ENCODE measurements at regions not wholly inside any gene's neighbourhood (a gene's known extent, or its start where the extent isn't known, plus 50 kb on each side); places are given as distances from the start of the nearest gene placed in this dataset.

GRCh38 chr10:78995987-78996791, 72.6 kb upstream of the ZMIZ1 start:
- Mint-ChIP-seq H3K9me3 (no peaks in the 10 kb centered on the region), H3K36me3 (no peaks in the 10 kb centered on the region), H3K4me1 (ENCODE audit: low read depth) (peaks cover 3% of the 10 kb centered on the region), H3K4me3 (no peak overlapping the region), H3K27me3 (peaks cover 3% of the 10 kb centered on the region), H3K27ac (no peak overlapping the region)
- CTCF ChIA-PET, result no interaction called here
- intact Hi-C loops (cut with micrococcal nuclease), result no loop called here
- DNase-seq, result no peak
- POLR2A ChIA-PET, result no interaction called here

GRCh38 chr10:78996792-78997129, 72.0 kb upstream of the ZMIZ1 start:
- H3K27ac Mint-ChIP-seq, result no peak overlapping the region
- H3K4me3 Mint-ChIP-seq, result no peak overlapping the region
- ChIA-PET POLR2A (no interaction called here), CTCF (no interaction called here)
- intact Hi-C loops (cut with micrococcal nuclease), result no loop called here
- H3K9me3 Mint-ChIP-seq, result no peaks in the 10 kb centered on the region
- H3K27me3 Mint-ChIP-seq, result peaks cover 3% of the 10 kb centered on the region
- no peaks in the 10 kb centered on the region for H3K36me3 Mint-ChIP-seq
- no peak for DNase-seq
- no peaks in the 10 kb centered on the region for H3K4me1 Mint-ChIP-seq (ENCODE audit: low read depth)

DNA sequence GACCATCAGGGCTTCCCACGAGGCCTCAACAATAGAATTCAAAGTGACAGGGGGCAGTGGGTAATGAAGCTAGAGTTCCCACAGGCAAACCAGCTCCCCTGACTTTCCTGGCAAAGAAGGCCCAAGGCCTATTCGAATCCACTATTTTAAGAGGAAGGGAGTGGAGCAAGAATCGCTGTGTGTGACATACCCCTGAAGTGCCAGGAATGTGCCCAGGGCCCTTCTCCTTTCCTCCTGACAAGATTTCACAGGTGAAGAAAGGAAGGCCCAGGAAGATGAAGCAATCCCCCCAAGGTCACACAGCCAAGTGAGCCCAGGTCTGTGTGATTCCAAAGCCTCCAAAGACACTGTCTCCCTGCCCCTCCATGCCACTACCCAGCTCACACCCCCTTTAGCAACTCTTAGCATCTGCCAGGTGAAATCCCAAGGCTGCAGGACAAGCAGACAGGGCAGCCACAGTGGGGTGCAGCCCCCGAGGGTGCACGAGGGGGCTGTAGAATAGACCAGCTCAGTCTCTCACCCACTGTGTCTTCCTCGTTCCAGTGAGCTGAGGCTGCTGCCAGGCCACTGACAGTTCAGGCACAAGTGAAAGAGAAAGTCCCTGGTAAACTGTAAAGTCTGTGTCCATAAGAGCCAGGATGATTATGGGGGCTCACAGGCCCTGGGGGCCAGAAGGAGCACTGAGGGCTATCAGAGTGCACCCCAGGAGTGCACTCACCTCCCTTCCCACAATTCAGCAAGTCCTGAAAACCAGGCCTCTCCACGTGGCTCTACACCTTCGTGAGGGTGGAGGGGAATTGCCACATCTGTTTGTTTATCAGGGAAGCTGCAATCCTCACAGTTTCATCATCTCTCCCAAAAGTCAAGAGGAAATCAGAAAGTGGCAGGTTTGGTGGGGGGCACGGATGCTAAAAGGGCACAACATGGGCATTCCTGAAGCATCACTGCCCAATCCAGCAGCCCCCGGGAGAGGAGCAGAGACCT, 70.8 kb upstream of the ZMIZ1 start:
- CTCF ChIA-PET, result interaction anchor here (1.2 kb wide), 1 partner anchor 197 kb away, joined by 4 read pairs; no protein-coding TSS in a partner anchor
- DNase-seq, result no peak
- H3K36me3 Mint-ChIP-seq, result no peaks in the 10 kb centered on the region
- no peak overlapping the region for H3K4me3 Mint-ChIP-seq
- POLR2A ChIA-PET, result no interaction called here
- no peak overlapping the region for H3K27ac Mint-ChIP-seq
- no peaks in the 10 kb centered on the region for H3K9me3 Mint-ChIP-seq
- H3K27me3 Mint-ChIP-seq, result peaks cover 3% of the 10 kb centered on the region
- intact Hi-C loops (cut with micrococcal nuclease), result no loop called here
- H3K4me1 Mint-ChIP-seq (ENCODE audit: low read depth), result no peaks in the 10 kb centered on the region

DNA sequence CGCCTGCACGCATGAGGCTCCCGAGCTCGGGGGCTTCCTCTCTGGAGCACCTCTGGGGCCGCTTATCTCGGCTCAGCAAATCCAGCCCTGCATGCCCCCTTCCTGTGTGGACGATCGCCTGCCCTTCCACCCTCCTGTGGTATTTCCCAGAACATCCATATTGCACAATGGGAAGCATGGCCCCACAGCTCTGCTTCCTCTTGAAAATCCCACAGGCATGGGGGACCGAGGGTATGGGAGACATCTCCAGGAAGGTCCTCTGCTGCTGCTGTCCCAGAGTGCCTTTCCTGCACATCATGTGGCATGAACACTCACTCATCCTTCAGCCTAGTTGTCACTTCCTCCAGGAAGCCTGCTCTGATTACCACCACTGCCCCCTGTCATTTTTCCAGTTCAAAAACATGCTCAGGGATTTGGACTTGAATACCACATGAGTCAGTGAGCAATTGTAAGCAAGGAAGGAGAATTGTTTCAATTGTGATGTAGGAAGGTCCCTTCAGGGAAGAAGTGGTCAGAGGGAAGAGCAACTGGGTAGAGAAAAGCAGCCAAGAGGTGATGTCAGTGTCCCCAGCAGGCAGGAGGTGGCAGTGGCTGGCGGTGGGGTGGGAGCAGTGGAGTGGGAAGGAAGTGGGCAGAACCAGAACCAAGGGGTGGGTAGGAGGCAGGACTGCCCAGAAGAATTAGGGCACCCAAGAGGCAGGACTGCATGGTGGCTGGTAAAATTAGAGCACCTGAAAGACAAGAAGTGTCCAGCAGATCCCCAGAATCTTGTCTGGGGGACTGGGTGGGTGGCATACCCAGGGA, 67.5 kb upstream of the ZMIZ1 start:
- intact Hi-C loops (cut with micrococcal nuclease), result no loop called here
- peaks cover 4% of the 10 kb centered on the region for H3K4me1 Mint-ChIP-seq (ENCODE audit: low read depth)
- CTCF ChIA-PET, result no interaction called here
- POLR2A ChIA-PET, result no interaction called here
- no peak for DNase-seq
- H3K9me3 Mint-ChIP-seq, result no peaks in the 10 kb centered on the region
- H3K27ac Mint-ChIP-seq, result no peak overlapping the region
- no peak overlapping the region for H3K4me3 Mint-ChIP-seq
- no peaks in the 10 kb centered on the region for H3K36me3 Mint-ChIP-seq
- peaks cover 3% of the 10 kb centered on the region for H3K27me3 Mint-ChIP-seq

GRCh38 chr10:79002336-79002735, 66.4 kb upstream of the ZMIZ1 start:
- Mint-ChIP-seq H3K9me3 (no peaks in the 10 kb centered on the region), H3K4me3 (no peak overlapping the region), H3K4me1 (ENCODE audit: low read depth) (peaks cover 4% of the 10 kb centered on the region), H3K27me3 (no peaks in the 10 kb centered on the region), H3K36me3 (no peaks in the 10 kb centered on the region), H3K27ac (no peak overlapping the region)
- no peak for DNase-seq
- ChIA-PET POLR2A (interaction anchor here (0.6 kb wide), 1 partner anchor 21 kb away, joined by 3 read pairs; no protein-coding TSS in a partner anchor), CTCF (no interaction called here)
- intact Hi-C loops (cut with micrococcal nuclease), result no loop called here

- Mint-ChIP-seq H3K4me1 (ENCODE audit: low read depth) (peaks cover 4% of the 10 kb centered on the region), H3K9me3 (no peaks in the 10 kb centered on the region), H3K36me3 (no peaks in the 10 kb centered on the region), H3K27me3 (no peaks in the 10 kb centered on the region), H3K4me3 (no peak overlapping the region), H3K27ac (no peak overlapping the region)
- DNase-seq, result no peak
- intact Hi-C loops (cut with micrococcal nuclease), result no loop called here
- CTCF ChIA-PET, result interaction anchor here (1.3 kb wide), 1 partner anchor 29 kb away, joined by 3 read pairs; no protein-coding TSS in a partner anchor
- POLR2A ChIA-PET, result no interaction called here
Observed at GRCh38 chr10:79003183-79004100, 65.3 kb upstream of the ZMIZ1 start.

DNA sequence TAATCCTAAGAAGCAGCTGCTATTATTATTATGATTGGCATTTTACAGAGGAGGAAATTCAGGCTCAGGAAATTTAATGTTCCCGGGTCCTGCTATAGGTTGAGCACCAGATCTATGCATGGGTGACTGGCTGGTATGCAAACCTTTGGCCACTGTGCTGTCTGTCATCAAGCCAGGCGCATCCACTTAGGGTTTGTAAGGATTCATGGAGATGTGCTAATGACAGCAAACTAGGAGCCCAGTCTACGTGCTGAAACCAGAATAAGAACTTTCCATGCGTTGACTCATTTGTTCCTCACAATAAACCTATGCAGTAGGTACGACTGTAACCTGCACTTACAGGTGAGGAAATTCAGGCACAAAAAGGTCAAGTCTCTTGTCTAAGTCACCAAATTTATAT, 64.5 kb upstream of the ZMIZ1 start:
- POLR2A ChIA-PET, result no interaction called here
- H3K27ac Mint-ChIP-seq, result no peak overlapping the region
- H3K4me3 Mint-ChIP-seq, result no peak overlapping the region
- CTCF ChIA-PET, result interaction anchor here (1.3 kb wide), 1 partner anchor 30 kb away, joined by 3 read pairs; no protein-coding TSS in a partner anchor
- DNase-seq, result no peak
- no peaks in the 10 kb centered on the region for H3K27me3 Mint-ChIP-seq
- no peaks in the 10 kb centered on the region for H3K9me3 Mint-ChIP-seq
- H3K4me1 Mint-ChIP-seq (ENCODE audit: low read depth), result peaks cover 4% of the 10 kb centered on the region
- intact Hi-C loops (cut with micrococcal nuclease), result no loop called here
- H3K36me3 Mint-ChIP-seq, result no peaks in the 10 kb centered on the region

DNA sequence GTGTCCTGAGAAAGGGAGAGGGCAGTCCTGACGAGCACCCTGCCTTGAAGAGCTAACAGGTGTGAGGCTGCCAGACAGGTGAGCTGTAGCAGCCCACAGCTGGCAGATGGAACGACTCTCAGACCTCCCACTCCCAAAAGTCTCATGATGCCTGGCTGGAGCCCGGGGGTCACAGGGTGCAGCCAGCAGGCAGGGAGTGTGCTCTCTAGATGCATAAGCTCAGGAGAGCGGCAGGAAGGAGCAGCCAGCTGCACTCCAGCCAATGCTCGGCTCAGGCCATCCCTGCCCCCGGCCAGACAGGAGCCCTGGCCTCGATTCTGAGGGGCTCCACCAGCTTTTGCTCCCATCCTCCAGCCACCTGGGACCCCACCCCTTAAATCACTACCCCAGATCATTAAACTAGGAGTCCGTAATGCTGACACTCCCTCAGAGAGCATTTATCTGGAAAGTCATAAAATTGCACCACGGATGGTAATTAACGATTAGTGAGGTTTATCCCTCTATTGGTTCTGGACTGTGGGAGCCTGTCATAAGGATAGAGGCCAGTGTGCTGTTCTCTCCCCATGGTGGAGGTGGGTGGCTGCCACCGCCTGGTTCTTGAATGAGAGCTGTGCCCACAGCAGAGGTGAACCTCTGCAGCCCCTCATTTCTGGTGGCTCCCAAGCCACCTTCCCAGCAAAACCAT, 63.5 kb upstream of the ZMIZ1 start:
- DNase-seq, result no peak
- intact Hi-C loops (cut with micrococcal nuclease), result no loop called here
- H3K27ac Mint-ChIP-seq, result no peak overlapping the region
- no peaks in the 10 kb centered on the region for H3K9me3 Mint-ChIP-seq
- POLR2A ChIA-PET, result no interaction called here
- no peak overlapping the region for H3K4me3 Mint-ChIP-seq
- H3K4me1 Mint-ChIP-seq (ENCODE audit: low read depth), result peaks cover 4% of the 10 kb centered on the region
- CTCF ChIA-PET, result interaction anchor here (0.8 kb wide), 1 partner anchor 20 kb away, joined by 3 read pairs; no protein-coding TSS in a partner anchor
- H3K27me3 Mint-ChIP-seq, result no peaks in the 10 kb centered on the region
- no peaks in the 10 kb centered on the region for H3K36me3 Mint-ChIP-seq

DNA sequence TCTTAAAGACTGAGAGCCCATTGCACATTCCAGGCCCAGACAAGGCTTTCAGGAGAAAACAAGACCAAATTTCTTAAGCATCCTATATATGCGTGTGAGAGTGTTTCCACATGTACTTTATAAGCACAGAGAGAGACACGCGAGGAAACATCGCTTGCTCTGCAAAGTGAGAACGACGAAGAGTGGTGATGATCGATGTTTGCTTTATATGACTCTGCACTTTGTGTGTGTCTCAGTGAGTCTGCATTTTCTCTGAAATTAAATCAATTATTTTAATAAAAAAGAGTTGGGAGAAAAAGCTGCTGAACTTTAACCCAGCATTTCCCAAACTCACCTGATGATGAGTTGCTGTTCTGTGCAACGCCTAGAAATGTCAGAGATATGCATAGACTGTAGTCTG, 61.7 kb upstream of the ZMIZ1 start:
- peaks cover 4% of the 10 kb centered on the region for H3K4me1 Mint-ChIP-seq (ENCODE audit: low read depth)
- no peak for DNase-seq
- H3K9me3 Mint-ChIP-seq, result no peaks in the 10 kb centered on the region
- no peak overlapping the region for H3K27ac Mint-ChIP-seq
- intact Hi-C loops (cut with micrococcal nuclease), result no loop called here
- ChIA-PET POLR2A (no interaction called here), CTCF (no interaction called here)
- no peak overlapping the region for H3K4me3 Mint-ChIP-seq
- no peaks in the 10 kb centered on the region for H3K27me3 Mint-ChIP-seq
- H3K36me3 Mint-ChIP-seq, result no peaks in the 10 kb centered on the region

GRCh38 chr10:79007421-79008319, 61.1 kb upstream of the ZMIZ1 start:
- no peaks in the 10 kb centered on the region for H3K27me3 Mint-ChIP-seq
- H3K4me3 Mint-ChIP-seq, result no peak overlapping the region
- CTCF ChIA-PET, result no interaction called here
- H3K9me3 Mint-ChIP-seq, result no peaks in the 10 kb centered on the region
- no peak for DNase-seq
- no peaks in the 10 kb centered on the region for H3K36me3 Mint-ChIP-seq
- peaks cover 4% of the 10 kb centered on the region for H3K4me1 Mint-ChIP-seq (ENCODE audit: low read depth)
- intact Hi-C loops (cut with micrococcal nuclease), result no loop called here
- POLR2A ChIA-PET, result no interaction called here
- H3K27ac Mint-ChIP-seq, result no peak overlapping the region
